SK-N-SH (cell line): ENCODE measurements at regions not wholly inside any gene's neighbourhood (a gene's known extent, or its start where the extent isn't known, plus 50 kb on each side); places are given as distances from the start of the nearest gene placed in this dataset.

Source experiments
- CTCF ChIA-PET: fragments of 300-600, 350-600 bp; formaldehyde crosslinking; extraction: SDS; loops from one replicate; lab custom pipeline; 2021; lab: Yijun Ruan, JAX
- POLR2A ChIA-PET: fragments of 350-600 bp; sonication (Branson Sonifier 250); formaldehyde crosslinking; extraction: SDS; loops from one replicate; lab custom pipeline; 2020; ENCODE audit warnings: antibody characterized with exemption, inconsistent platforms; lab: Yijun Ruan, JAX
- DNase-seq: peaks from one replicate; pipeline ENCODE4 v3.0.0; 2012
- H2AFZ ChIP-seq: fragments of 200-600 bp; sonication (generic); 2 replicates; pipeline ENCODE4 v1.8.1; 2016; ENCODE audit warnings: antibody characterized with exemption, mild to moderate bottlenecking, low read depth
- H3F3A ChIP-seq: fragments of 200-600 bp; sonication (generic); replicated peaks from 2 replicates; pipeline ENCODE3; 2016; ENCODE audit warnings: antibody characterized with exemption, mild to moderate bottlenecking; ENCODE audit not compliant: insufficient read depth
- H3K27ac ChIP-seq, 2 experiments: fragments of 200-500 bp in 1 of 2; fragments of 200-600 bp in 1 of 2; sonication (Bioruptor generic) in 1 of 2; sonication (generic), shearing (Covaris generic) in 1 of 2; 2 replicates each; pipeline versions ENCODE4 v1.5.1 to v1.6.1; 2014 to 2016; ENCODE audit warnings: low read depth in 2 of 2, inconsistent platforms in 1 of 2, low read length in 1 of 2, mild to moderate bottlenecking in 1 of 2, mixed read lengths in 1 of 2
- H3K27me3 ChIP-seq: fragments of 200-600 bp; sonication (generic), shearing (Covaris generic); 2 replicates; pipeline ENCODE4 v1.6.1; 2016; ENCODE audit warnings: mixed run types; ENCODE audit not compliant: insufficient read depth
- H3K36me3 ChIP-seq, 2 experiments: fragments of 200-500 bp in 1 of 2; fragments of 200-600 bp in 1 of 2; sonication (Bioruptor generic) in 1 of 2; sonication (generic) in 1 of 2; replicated peaks in 1 of 2; 2 replicates each; pipeline versions ENCODE3 to v1.5.1; 2014 to 2016; ENCODE audit warnings: low read length in 1 of 2, mild to moderate bottlenecking in 1 of 2; ENCODE audit not compliant: insufficient read depth in 2 of 2, control insufficient read depth in 1 of 2
- H3K4me1 ChIP-seq, 2 experiments: fragments of 200-500 bp in 1 of 2; fragments of 200-600 bp in 1 of 2; sonication (Bioruptor generic) in 1 of 2; sonication (generic), shearing (Covaris generic) in 1 of 2; 2 replicates each; pipeline versions ENCODE4 v1.5.1 to v1.6.1; 2014 to 2016; ENCODE audit warnings: low read depth in 1 of 2, low read length in 1 of 2, mixed run types in 1 of 2; ENCODE audit not compliant: insufficient read depth in 2 of 2, control insufficient read depth in 1 of 2
- H3K4me2 ChIP-seq: fragments of 200-600 bp; sonication (generic), shearing (Covaris generic); 2 replicates; pipeline ENCODE4 v1.6.1; 2017; ENCODE audit warnings: mixed run types
- H3K4me3 ChIP-seq, 2 experiments: fragments of 200-500 bp in 1 of 2; fragments of 200-600 bp in 1 of 2; sonication (Bioruptor generic) in 1 of 2; sonication (generic), shearing (Covaris generic) in 1 of 2; 2 replicates each; pipeline versions ENCODE4 v1.5.1 to v1.8.1; 2014 to 2016; ENCODE audit warnings: low read depth in 2 of 2, inconsistent platforms in 1 of 2, low read length in 1 of 2, mild to moderate bottlenecking in 1 of 2, mixed read lengths in 1 of 2, moderate library complexity in 1 of 2
- H3K79me2 ChIP-seq: fragments of 200-600 bp; sonication (generic); 2 replicates; pipeline ENCODE4 v1.8.1; 2017; ENCODE audit warnings: mild to moderate bottlenecking; ENCODE audit not compliant: insufficient read depth
- H3K9ac ChIP-seq: fragments of 200-600 bp; sonication (generic); 2 replicates; pipeline ENCODE4 v1.6.1; 2017; ENCODE audit warnings: mixed run types
- H3K9me2 ChIP-seq: fragments of 200-600 bp; sonication (generic); 2 replicates; pipeline ENCODE4 v1.6.1; 2017; ENCODE audit warnings: mixed run types
- H3K9me3 ChIP-seq: fragments of 200-600 bp; sonication (generic); 2 replicates; pipeline ENCODE4 v1.6.1; 2017; ENCODE audit warnings: mixed run types, mild to moderate bottlenecking, moderate library complexity
- H4K20me1 ChIP-seq: fragments of 200-600 bp; sonication (generic); 2 replicates; pipeline ENCODE4 v1.6.1; 2017; ENCODE audit warnings: mild to moderate bottlenecking, mixed run types; ENCODE audit not compliant: insufficient read depth
- EP300 ChIP-seq, 2 experiments: IDR thresholded peaks; 2 replicates each; pipeline versions ENCODE4 v1.4.0 to v1.6.1; 2012; ENCODE audit warnings: borderline replicate concordance in 1 of 2, low read depth in 1 of 2, low read length in 1 of 2
- EZH2phosphoT487 ChIP-seq: fragments of 200-600 bp; sonication (generic); IDR thresholded peaks from 2 replicates; pipeline ENCODE4 v1.6.1; 2017; ENCODE audit warnings: low read depth, mixed run types, mild to moderate bottlenecking, antibody characterized with exemption, moderate library complexity, borderline replicate concordance
- MXI1 ChIP-seq: IDR thresholded peaks from 2 replicates; pipeline ENCODE4 v1.6.1; 2012; ENCODE audit warnings: mild to moderate bottlenecking, low read depth, low read length, improper control_type of control experiment
- NRF1 ChIP-seq: IDR thresholded peaks from 2 replicates; pipeline ENCODE4 v1.6.1; 2012; ENCODE audit warnings: low read depth, mild to moderate bottlenecking, low read length
- POLR2AphosphoS5 ChIP-seq: IDR thresholded peaks from 2 replicates; pipeline ENCODE4 v1.6.1; 2012; ENCODE audit warnings: low read depth, low read length
- RFX5 ChIP-seq: IDR thresholded peaks from 2 replicates; pipeline ENCODE4 v1.6.1; 2012; ENCODE audit warnings: mild to moderate bottlenecking, improper control_type of control experiment, low read length
- RXRA ChIP-seq: IDR thresholded peaks from 2 replicates; pipeline ENCODE4 v1.4.0; 2012; ENCODE audit warnings: low read depth, mild to moderate bottlenecking, borderline replicate concordance
- TAF1 ChIP-seq: IDR thresholded peaks from 2 replicates; pipeline ENCODE4 v1.6.1; 2012; ENCODE audit warnings: low read depth, mild to moderate bottlenecking, low read length, moderate library complexity, borderline replicate concordance
- YY1 ChIP-seq: IDR thresholded peaks from 2 replicates; pipeline ENCODE4 v1.4.0; 2012; ENCODE audit warnings: low read depth, mild to moderate bottlenecking
- WGBS: methylation state at CpG from one replicate; pipeline ENCODE4 v1.1.6; 2017; ENCODE audit warnings: low lambda C conversion rate; 5-methylcytosine and 5-hydroxymethylcytosine counted together
- TF ChIP-seq, protein P1 (sequence below): IDR thresholded peaks from 2 replicates; pipeline ENCODE4 v1.4.0; 2012; ENCODE audit warnings: low read depth, borderline replicate concordance
- TF ChIP-seq, protein P2 (sequence below): IDR thresholded peaks from 2 replicates; pipeline ENCODE4 v1.4.0; 2012; ENCODE audit warnings: low read depth
- TF ChIP-seq, protein P3 (sequence below): fragments of 200-600 bp; sonication (generic); IDR thresholded peaks from 2 replicates; pipeline ENCODE4 v1.6.1; 2017; ENCODE audit warnings: antibody characterized with exemption, mild to moderate bottlenecking, moderate library complexity

DNA sequence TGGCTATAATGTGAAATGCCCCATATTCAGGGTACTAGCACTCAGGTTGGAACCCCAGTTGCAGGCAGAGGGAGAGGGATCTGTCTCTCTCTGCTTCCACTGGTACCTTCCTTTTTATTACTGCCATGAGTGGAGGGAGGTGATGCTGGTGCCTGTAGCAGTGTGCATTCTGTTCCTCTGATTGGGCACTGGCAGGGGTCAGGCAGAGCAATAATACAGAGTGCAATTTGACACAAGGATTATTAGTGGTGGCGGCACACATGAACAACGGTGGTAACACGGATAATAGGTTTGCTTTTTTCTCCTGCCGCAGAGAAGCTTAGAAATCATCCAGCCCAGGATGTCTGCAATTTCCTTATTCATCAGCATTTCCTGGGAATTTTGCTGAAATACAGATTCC lies 525.7 kb downstream of the SLC4A3 start:
- H3K4me2 ChIP-seq = no peak overlapping the region
- POLR2A ChIA-PET = no interaction called here
- no peaks in the 10 kb centered on the region for H3K27me3 ChIP-seq
- H3F3A ChIP-seq = no peaks in the 10 kb centered on the region
- no peaks in the 10 kb centered on the region for H3K79me2 ChIP-seq
- no peaks in the 10 kb centered on the region for H3K9me2 ChIP-seq
- DNase-seq = no peak
- TF ChIP-seq, protein P1, sequence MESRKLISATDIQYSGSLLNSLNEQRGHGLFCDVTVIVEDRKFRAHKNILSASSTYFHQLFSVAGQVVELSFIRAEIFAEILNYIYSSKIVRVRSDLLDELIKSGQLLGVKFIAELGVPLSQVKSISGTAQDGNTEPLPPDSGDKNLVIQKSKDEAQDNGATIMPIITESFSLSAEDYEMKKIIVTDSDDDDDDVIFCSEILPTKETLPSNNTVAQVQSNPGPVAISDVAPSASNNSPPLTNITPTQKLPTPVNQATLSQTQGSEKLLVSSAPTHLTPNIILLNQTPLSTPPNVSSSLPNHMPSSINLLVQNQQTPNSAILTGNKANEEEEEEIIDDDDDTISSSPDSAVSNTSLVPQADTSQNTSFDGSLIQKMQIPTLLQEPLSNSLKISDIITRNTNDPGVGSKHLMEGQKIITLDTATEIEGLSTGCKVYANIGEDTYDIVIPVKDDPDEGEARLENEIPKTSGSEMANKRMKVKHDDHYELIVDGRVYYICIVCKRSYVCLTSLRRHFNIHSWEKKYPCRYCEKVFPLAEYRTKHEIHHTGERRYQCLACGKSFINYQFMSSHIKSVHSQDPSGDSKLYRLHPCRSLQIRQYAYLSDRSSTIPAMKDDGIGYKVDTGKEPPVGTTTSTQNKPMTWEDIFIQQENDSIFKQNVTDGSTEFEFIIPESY = no peak
- no peak for TF ChIP-seq RFX5
- no peak for TF ChIP-seq NRF1
- TF ChIP-seq TAF1 = no peak
- no peak for TF ChIP-seq EP300 (IDR thresholded peaks at IDR 0.05; ENCODE audit: borderline replicate concordance in 1 of 2, low read depth in 1 of 2, low read length in 1 of 2)
- TF ChIP-seq RXRA = no peak
- TF ChIP-seq POLR2AphosphoS5 = no peak
- no peak for TF ChIP-seq YY1
- TF ChIP-seq, protein P2, sequence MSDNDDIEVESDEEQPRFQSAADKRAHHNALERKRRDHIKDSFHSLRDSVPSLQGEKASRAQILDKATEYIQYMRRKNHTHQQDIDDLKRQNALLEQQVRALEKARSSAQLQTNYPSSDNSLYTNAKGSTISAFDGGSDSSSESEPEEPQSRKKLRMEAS = no peak
- TF ChIP-seq MXI1 = no peak
- no peak for TF ChIP-seq EZH2phosphoT487
- H3K36me3 ChIP-seq = no peaks in the 10 kb centered on the region
- 46% methylated on average over 4 of the region's 4 CpGs for WGBS
- H3K4me1 ChIP-seq = no peaks in the 10 kb centered on the region
- H3K9me3 ChIP-seq = no peaks in the 10 kb centered on the region
- H3K4me3 ChIP-seq = no peak overlapping the region
- no peaks in the 10 kb centered on the region for H4K20me1 ChIP-seq
- no peak overlapping the region for H3K27ac ChIP-seq
- CTCF ChIA-PET = no interaction called here
- H2AFZ ChIP-seq = no peak overlapping the region
- H3K9ac ChIP-seq = no peak overlapping the region

DNA sequence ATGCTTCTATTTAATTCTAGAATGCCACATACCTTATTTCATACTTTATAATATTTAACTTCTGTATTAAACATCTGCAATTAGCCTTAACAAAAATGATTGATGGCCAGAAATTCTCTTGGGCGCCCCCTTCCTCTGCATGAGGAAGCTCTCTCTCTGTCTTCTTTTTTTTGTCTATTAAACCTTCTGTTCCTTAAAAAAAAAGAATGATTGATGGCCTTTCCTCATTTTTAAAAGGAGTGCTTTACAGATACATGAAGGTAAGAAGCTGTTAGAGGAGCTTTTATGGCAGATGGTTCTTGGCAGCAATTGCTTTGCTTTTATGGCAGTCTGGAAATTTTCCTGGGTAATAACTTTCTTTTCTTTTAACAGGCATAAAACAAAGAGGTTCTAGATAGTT lies 526.9 kb downstream of the SLC4A3 start:
- WGBS = 27% methylated on average over 1 of the region's 1 CpG

More for the DNA sequence above, 526.9 kb downstream of the SLC4A3 start:
- CTCF ChIA-PET = interaction anchor here (0.9 kb wide), 1 partner anchor 27 kb away, joined by 3 read pairs; no protein-coding TSS in a partner anchor
- no peak for DNase-seq
- Histone ChIP-seq H3K4me1 (no peaks in the 10 kb centered on the region), H3F3A (no peaks in the 10 kb centered on the region), H3K4me3 (no peak overlapping the region), H3K9ac (no peak overlapping the region), H3K27me3 (no peaks in the 10 kb centered on the region), H2AFZ (no peak overlapping the region), H3K79me2 (no peaks in the 10 kb centered on the region), H3K4me2 (no peak overlapping the region), H3K27ac (no peak overlapping the region), H3K36me3 (no peaks in the 10 kb centered on the region), H3K9me3 (no peaks in the 10 kb centered on the region), H3K9me2 (no peaks in the 10 kb centered on the region), H4K20me1 (no peaks in the 10 kb centered on the region)
- POLR2A ChIA-PET = no interaction called here
- TF ChIP-seq, protein P3, sequence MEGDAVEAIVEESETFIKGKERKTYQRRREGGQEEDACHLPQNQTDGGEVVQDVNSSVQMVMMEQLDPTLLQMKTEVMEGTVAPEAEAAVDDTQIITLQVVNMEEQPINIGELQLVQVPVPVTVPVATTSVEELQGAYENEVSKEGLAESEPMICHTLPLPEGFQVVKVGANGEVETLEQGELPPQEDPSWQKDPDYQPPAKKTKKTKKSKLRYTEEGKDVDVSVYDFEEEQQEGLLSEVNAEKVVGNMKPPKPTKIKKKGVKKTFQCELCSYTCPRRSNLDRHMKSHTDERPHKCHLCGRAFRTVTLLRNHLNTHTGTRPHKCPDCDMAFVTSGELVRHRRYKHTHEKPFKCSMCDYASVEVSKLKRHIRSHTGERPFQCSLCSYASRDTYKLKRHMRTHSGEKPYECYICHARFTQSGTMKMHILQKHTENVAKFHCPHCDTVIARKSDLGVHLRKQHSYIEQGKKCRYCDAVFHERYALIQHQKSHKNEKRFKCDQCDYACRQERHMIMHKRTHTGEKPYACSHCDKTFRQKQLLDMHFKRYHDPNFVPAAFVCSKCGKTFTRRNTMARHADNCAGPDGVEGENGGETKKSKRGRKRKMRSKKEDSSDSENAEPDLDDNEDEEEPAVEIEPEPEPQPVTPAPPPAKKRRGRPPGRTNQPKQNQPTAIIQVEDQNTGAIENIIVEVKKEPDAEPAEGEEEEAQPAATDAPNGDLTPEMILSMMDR = peak; percentile 25; the same call in 1 of the 2 replicates
- TF ChIP-seq, protein P1 = no peak
